Astrocyte (in vitro differentiated cells and primary cell): ENCODE measurements at regions not wholly inside any gene's neighbourhood (a gene's known extent, or its start where the extent isn't known, plus 50 kb on each side); places are given as distances from the start of the nearest gene placed in this dataset.

Experiments used
- DNase-seq: peaks from one replicate; pipeline ENCODE4 v3.0.0-alpha.2; 2010; ENCODE audit warnings: low read depth
- FAIRE-seq: peaks from 2 replicates; lab custom pipeline; 2011; peaks lifted over from hg19 to GRCh38; lab: Jason Lieb, UNC
- H2AFZ ChIP-seq: 2 replicates; pipeline ENCODE4 v1.6.0; 2012; ENCODE audit warnings: low read depth, low read length, inconsistent platforms
- H3K27ac ChIP-seq: 2 replicates; pipeline ENCODE4 v1.5.1; 2011; ENCODE audit warnings: low read depth, low read length, inconsistent platforms
- H3K27me3 ChIP-seq: 2 replicates; pipeline ENCODE4 v1.6.0; 2011; ENCODE audit warnings: low read length, inconsistent platforms; ENCODE audit not compliant: insufficient read depth
- H3K36me3 ChIP-seq: 2 replicates; pipeline ENCODE4 v1.5.1; 2011; ENCODE audit warnings: low read length, inconsistent platforms; ENCODE audit not compliant: insufficient read depth
- H3K4me1 ChIP-seq: 2 replicates; pipeline ENCODE4 v1.5.1; 2011; ENCODE audit warnings: low read length, inconsistent platforms; ENCODE audit not compliant: insufficient read depth
- H3K4me2 ChIP-seq: 2 replicates; pipeline ENCODE4 v1.6.0; 2012; ENCODE audit warnings: low read length, inconsistent platforms
- H3K4me3 ChIP-seq: 2 replicates; pipeline ENCODE4 v1.5.1; 2011; ENCODE audit warnings: low read depth, mild to moderate bottlenecking, low read length, inconsistent platforms; ENCODE audit not compliant: insufficient read depth
- H3K79me2 ChIP-seq: 2 replicates; pipeline ENCODE4 v1.6.0; 2012; ENCODE audit warnings: mild to moderate bottlenecking, low read length, inconsistent platforms; ENCODE audit not compliant: insufficient read depth
- H3K9ac ChIP-seq: 2 replicates; pipeline ENCODE4 v1.6.0; 2012; ENCODE audit warnings: mild to moderate bottlenecking, low read length, inconsistent platforms
- H3K9me3 ChIP-seq: 2 replicates; pipeline ENCODE4 v1.5.1; 2012; ENCODE audit warnings: low read depth, mild to moderate bottlenecking, low read length, inconsistent platforms; ENCODE audit not compliant: insufficient read depth
- H4K20me1 ChIP-seq: 2 replicates; pipeline ENCODE4 v1.6.0; 2012; ENCODE audit warnings: low read length, inconsistent platforms; ENCODE audit not compliant: insufficient read depth
- H3K27ac Mint-ChIP-seq: one replicate; pipeline ENCODE4 v1.8.0; 2021; ENCODE audit warnings: mild to moderate bottlenecking, mixed read lengths; ENCODE audit not compliant: unreplicated experiment
- H3K27me3 Mint-ChIP-seq: one replicate; pipeline ENCODE4 v1.8.0; 2021; ENCODE audit warnings: low read depth, mixed read lengths; ENCODE audit not compliant: unreplicated experiment
- H3K36me3 Mint-ChIP-seq: one replicate; pipeline ENCODE4 v1.8.0; 2021; ENCODE audit warnings: low read depth, mixed read lengths; ENCODE audit not compliant: unreplicated experiment
- H3K4me1 Mint-ChIP-seq: one replicate; pipeline ENCODE4 v1.8.0; 2021; ENCODE audit warnings: low read depth, mixed read lengths; ENCODE audit not compliant: unreplicated experiment
- H3K4me3 Mint-ChIP-seq: one replicate; pipeline ENCODE4 v1.8.0; 2021; ENCODE audit warnings: mild to moderate bottlenecking, moderate library complexity, mixed read lengths; ENCODE audit not compliant: unreplicated experiment
- H3K9me3 Mint-ChIP-seq: one replicate; pipeline ENCODE4 v1.8.0; 2021; ENCODE audit warnings: mild to moderate bottlenecking, mixed read lengths; ENCODE audit not compliant: unreplicated experiment
- CTCF ChIP-seq: IDR thresholded peaks from 2 replicates; pipeline ENCODE4 v1.5.1; 2011; ENCODE audit warnings: low read depth, mild to moderate bottlenecking, inconsistent platforms, low read length, moderate library complexity; ENCODE audit not compliant: insufficient read depth
- EZH2 ChIP-seq: IDR thresholded peaks from 2 replicates; pipeline ENCODE4 v1.6.1; 2012; ENCODE audit warnings: mild to moderate bottlenecking, low read length, inconsistent platforms; ENCODE audit not compliant: insufficient read depth

DNA sequence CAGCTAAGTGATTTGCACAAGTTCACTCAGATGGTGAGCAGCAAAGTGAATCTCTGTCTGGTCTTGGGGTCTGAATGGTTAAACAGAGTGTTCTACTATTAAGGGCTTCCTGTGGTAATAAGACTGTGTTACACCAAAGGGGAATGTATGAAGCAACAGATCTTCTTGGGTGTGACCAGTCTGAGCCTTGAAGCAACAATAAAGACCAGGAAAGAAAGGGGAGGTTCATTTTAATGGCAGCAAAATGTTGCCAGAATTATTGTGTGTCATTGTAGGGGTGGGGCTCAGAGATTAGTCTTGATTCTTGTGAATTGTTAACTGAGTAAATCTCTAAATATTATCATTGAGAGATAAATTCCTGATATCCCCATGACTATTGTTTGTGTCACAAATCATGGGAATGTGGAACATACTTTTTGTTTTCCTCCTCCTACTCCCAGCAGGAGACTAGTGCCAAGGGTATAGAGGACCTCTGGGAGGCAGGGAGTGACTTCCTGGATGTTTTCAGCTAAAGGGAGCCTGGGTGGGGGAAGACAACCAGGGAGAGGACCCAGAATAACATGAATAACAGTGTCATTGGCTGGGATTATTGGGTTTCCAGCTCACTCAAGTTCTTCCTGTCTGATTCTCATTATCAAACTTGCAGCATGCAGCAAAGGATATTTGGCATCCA lies 141.4 kb upstream of the PAK3 start:
- FAIRE-seq: peak; percentile 23
- Histone ChIP-seq H3K4me3 (no peak overlapping the region), H3K27me3 (no peaks in the 10 kb centered on the region), H3K27ac (no peak overlapping the region), H3K9ac (no peak overlapping the region), H3K9me3 (no peaks in the 10 kb centered on the region), H3K4me1 (no peaks in the 10 kb centered on the region), H2AFZ (no peak overlapping the region), H3K79me2 (no peaks in the 10 kb centered on the region), H3K4me2 (no peak overlapping the region), H4K20me1 (no peaks in the 10 kb centered on the region), H3K36me3 (no peaks in the 10 kb centered on the region)
- Mint-ChIP-seq H3K36me3 (no peaks in the 10 kb centered on the region), H3K4me1 (no peaks in the 10 kb centered on the region), H3K27ac (no peak overlapping the region), H3K4me3 (no peak overlapping the region), H3K27me3 (no peaks in the 10 kb centered on the region), H3K9me3 (no peaks in the 10 kb centered on the region)
- TF ChIP-seq CTCF (no peak), EZH2 (no peak)
- no peak for DNase-seq

DNA sequence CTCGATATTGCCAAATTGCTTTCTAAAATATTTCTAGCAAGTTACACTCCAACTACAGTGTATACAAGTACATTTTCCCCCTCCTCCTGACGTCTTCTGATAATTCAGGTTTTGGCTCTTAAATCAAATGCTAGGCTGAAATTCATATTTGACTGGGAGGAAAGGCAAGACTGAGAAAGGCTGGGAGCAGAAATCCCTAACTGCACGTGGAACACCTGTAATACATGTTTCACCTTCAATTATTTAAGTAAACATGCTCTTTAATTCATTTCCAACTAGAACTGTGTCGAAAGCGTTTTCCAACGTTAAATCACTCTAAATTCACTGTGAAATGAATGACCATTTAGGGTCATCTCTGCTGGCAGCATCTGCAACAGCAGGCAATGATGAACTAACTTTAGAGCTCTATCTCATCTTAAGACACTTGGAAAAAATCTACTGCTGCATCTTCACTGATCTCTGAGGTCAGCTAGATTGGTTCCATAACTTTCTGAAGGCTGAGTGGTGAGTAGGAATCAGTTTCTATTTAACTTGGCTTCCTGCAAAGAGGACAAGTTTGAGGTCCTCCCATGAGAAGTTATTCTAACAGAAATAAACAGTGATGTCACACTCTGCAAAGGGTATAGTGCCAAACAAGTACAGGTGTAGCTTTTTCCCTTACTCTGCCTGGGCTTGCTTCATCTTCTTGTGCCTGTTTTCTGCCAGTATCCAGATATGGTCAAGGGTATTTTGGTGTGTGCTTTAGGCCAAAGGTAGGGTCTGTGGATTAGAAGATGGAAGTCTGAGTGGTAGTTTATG lies 144.3 kb upstream of the PAK3 start:
- Mint-ChIP-seq H3K9me3 (no peaks in the 10 kb centered on the region), H3K4me3 (no peak overlapping the region), H3K36me3 (no peaks in the 10 kb centered on the region), H3K27me3 (peaks cover 1% of the 10 kb centered on the region), H3K4me1 (no peaks in the 10 kb centered on the region), H3K27ac (no peak overlapping the region)
- no peaks in the 10 kb centered on the region for H3K27me3 ChIP-seq
- H3K4me1 ChIP-seq: no peaks in the 10 kb centered on the region
- H3K27ac ChIP-seq: no peak overlapping the region
- no peak for TF ChIP-seq EZH2
- TF ChIP-seq CTCF: no peak
- DNase-seq (no peak), FAIRE-seq (no peak)
- H3K36me3 ChIP-seq: no peaks in the 10 kb centered on the region
- no peak overlapping the region for H3K4me2 ChIP-seq
- no peak overlapping the region for H2AFZ ChIP-seq
- H3K9me3 ChIP-seq: no peaks in the 10 kb centered on the region
- H3K4me3 ChIP-seq: no peak overlapping the region
- no peak overlapping the region for H3K9ac ChIP-seq
- H3K79me2 ChIP-seq: no peaks in the 10 kb centered on the region
- H4K20me1 ChIP-seq: no peaks in the 10 kb centered on the region
